ENCODE measurements at regions not wholly inside any gene's neighbourhood (a gene's known extent, or its start where the extent isn't known, plus 50 kb on each side); places are given as distances from the start of the nearest gene placed in this dataset.

DNA sequence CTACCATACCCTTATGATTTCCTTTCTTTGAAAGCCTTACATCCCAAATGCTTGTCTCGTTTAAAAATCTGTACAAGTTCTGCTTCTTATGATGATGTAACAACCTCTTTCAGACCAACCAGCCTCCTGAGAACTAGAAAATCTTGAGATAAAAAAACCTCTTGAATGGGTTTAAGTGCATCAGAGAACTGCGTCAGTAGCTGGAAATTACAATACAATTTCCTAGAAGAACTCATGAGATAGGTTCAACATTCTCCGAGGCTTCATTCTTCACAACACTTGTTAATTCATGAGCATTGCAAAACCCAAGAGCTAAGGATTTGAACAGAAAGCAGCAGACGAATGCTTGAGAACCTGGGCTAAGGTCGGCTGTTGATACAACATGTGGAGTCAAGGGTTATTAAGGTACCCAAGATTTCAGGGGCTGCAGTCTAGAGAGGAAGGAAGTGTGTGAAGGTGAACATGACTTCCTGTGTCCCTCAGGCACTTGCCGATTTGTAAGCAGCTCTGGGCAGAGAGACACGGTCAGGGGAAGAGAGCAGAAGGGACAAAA lies 286.0 kb downstream of the ICE1 start:
- H3K4me1 ChIP-seq (ENCODE audit: low read length): no peaks in the 10 kb centered on the region
- no peak for DNase-seq
- H3K9me2 ChIP-seq (replicated peaks; ENCODE audit: insufficient read depth, low read length): no peaks in the 10 kb centered on the region; the same call in 1 of the 2 replicates
- H3K4me3 ChIP-seq (ENCODE audit: low read length): no peak overlapping the region
- TF ChIP-seq, protein P1, sequence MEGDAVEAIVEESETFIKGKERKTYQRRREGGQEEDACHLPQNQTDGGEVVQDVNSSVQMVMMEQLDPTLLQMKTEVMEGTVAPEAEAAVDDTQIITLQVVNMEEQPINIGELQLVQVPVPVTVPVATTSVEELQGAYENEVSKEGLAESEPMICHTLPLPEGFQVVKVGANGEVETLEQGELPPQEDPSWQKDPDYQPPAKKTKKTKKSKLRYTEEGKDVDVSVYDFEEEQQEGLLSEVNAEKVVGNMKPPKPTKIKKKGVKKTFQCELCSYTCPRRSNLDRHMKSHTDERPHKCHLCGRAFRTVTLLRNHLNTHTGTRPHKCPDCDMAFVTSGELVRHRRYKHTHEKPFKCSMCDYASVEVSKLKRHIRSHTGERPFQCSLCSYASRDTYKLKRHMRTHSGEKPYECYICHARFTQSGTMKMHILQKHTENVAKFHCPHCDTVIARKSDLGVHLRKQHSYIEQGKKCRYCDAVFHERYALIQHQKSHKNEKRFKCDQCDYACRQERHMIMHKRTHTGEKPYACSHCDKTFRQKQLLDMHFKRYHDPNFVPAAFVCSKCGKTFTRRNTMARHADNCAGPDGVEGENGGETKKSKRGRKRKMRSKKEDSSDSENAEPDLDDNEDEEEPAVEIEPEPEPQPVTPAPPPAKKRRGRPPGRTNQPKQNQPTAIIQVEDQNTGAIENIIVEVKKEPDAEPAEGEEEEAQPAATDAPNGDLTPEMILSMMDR (IDR thresholded peaks at IDR 0.05; ENCODE audit: low read length): no peak
- TF ChIP-seq EZH2phosphoT487 (IDR thresholded peaks at IDR 0.05; ENCODE audit: low read length) (no peak), EZH2 (optimal IDR thresholded peaks at IDR 0.05; ENCODE audit: low read depth, low read length) (no peak)
- no peak overlapping the region for H3K9ac ChIP-seq (ENCODE audit: low read length)
- H3K27ac ChIP-seq (ENCODE audit: low read length): no peak overlapping the region
- H3K79me2 ChIP-seq (ENCODE audit: low read length): no peaks in the 10 kb centered on the region
- no peak overlapping the region for H3K4me2 ChIP-seq (ENCODE audit: low read depth, low read length)
- H4K20me1 ChIP-seq (ENCODE audit: insufficient read depth, low read length): no peaks in the 10 kb centered on the region
- H3K9me3 ChIP-seq (replicated peaks; ENCODE audit: insufficient read depth, low read length): no peaks in the 10 kb centered on the region
- H3K36me3 ChIP-seq (replicated peaks; ENCODE audit: insufficient read depth, low read length): no peaks in the 10 kb centered on the region
- no peaks in the 10 kb centered on the region for H3F3A ChIP-seq (ENCODE audit: insufficient read depth, low read length)
- H3K27me3 ChIP-seq (replicated peaks; ENCODE audit: insufficient read depth, low read length): no peaks in the 10 kb centered on the region
- H2AFZ ChIP-seq (ENCODE audit: low read length): no peak overlapping the region

DNA sequence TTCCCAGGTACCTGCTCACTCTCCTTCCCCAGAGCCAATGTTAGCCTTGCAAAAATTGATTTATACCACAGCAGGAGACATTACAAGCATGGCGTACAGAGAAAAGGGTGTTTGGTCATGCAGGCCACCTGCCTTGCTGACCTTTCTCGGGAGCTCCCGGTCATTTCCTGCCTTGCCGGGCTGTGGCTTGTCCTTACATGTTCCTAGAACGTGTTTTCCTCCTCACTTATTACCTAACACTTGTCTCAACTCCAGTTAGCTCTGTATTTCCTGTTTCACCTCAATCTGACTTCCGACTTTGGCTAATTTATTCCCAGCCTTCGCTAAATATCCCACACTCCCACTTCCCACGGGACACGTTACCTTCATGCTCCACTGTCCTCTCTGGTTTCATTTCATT lies 282.5 kb downstream of the ICE1 start:
- TF ChIP-seq EZH2 (optimal IDR thresholded peaks at IDR 0.05; ENCODE audit: low read depth, low read length) (no peak), EZH2phosphoT487 (IDR thresholded peaks at IDR 0.05; ENCODE audit: low read length) (no peak)
- TF ChIP-seq, protein P1 (IDR thresholded peaks at IDR 0.05; ENCODE audit: low read length): no peak
- Histone ChIP-seq H2AFZ (ENCODE audit: low read length) (no peak overlapping the region), H3K79me2 (ENCODE audit: low read length) (no peaks in the 10 kb centered on the region), H3K36me3 (replicated peaks; ENCODE audit: insufficient read depth, low read length) (no peaks in the 10 kb centered on the region), H3K27me3 (replicated peaks; ENCODE audit: insufficient read depth, low read length) (no peaks in the 10 kb centered on the region), H3K9me2 (replicated peaks; ENCODE audit: insufficient read depth, low read length) (no peaks in the 10 kb centered on the region; the same call in 1 of the 2 replicates), H3F3A (ENCODE audit: insufficient read depth, low read length) (no peaks in the 10 kb centered on the region), H3K4me3 (ENCODE audit: low read length) (no peak overlapping the region), H3K4me1 (ENCODE audit: low read length) (no peaks in the 10 kb centered on the region), H4K20me1 (ENCODE audit: insufficient read depth, low read length) (no peaks in the 10 kb centered on the region), H3K27ac (ENCODE audit: low read length) (no peak overlapping the region), H3K9ac (ENCODE audit: low read length) (no peak overlapping the region), H3K9me3 (replicated peaks; ENCODE audit: insufficient read depth, low read length) (no peaks in the 10 kb centered on the region), H3K4me2 (ENCODE audit: low read depth, low read length) (no peak overlapping the region)
- no peak for DNase-seq

DNA sequence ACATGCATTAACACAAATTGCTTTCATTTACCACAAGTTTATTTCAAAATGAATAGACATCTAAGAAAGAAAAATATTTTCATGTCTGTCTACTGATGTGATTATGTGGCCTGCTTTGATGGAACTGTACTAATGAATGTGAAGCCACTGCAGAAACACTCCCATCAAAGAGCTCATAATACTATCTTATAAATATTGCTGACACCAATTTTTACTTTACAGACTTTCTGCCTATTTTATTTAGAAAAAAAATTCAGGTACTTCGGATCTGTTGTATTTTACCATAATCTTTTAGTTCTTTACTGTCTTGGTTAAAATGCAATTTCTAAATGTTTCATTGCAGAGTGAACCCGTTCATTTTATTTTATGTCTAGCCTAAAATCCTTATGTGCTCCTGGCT lies 281.9 kb downstream of the ICE1 start:
- Histone ChIP-seq H4K20me1 (ENCODE audit: insufficient read depth, low read length) (no peaks in the 10 kb centered on the region), H3K4me2 (ENCODE audit: low read depth, low read length) (no peak overlapping the region), H3K79me2 (ENCODE audit: low read length) (no peaks in the 10 kb centered on the region), H3F3A (ENCODE audit: insufficient read depth, low read length) (no peaks in the 10 kb centered on the region), H3K4me3 (ENCODE audit: low read length) (no peak overlapping the region), H3K9me2 (replicated peaks; ENCODE audit: insufficient read depth, low read length) (no peaks in the 10 kb centered on the region; the same call in 1 of the 2 replicates), H3K4me1 (ENCODE audit: low read length) (no peaks in the 10 kb centered on the region), H3K36me3 (replicated peaks; ENCODE audit: insufficient read depth, low read length) (no peaks in the 10 kb centered on the region), H3K9me3 (replicated peaks; ENCODE audit: insufficient read depth, low read length) (no peaks in the 10 kb centered on the region), H3K27me3 (replicated peaks; ENCODE audit: insufficient read depth, low read length) (no peaks in the 10 kb centered on the region), H2AFZ (ENCODE audit: low read length) (no peak overlapping the region), H3K27ac (ENCODE audit: low read length) (no peak overlapping the region), H3K9ac (ENCODE audit: low read length) (no peak overlapping the region)
- no peak for DNase-seq
- TF ChIP-seq, protein P1 (IDR thresholded peaks at IDR 0.05; ENCODE audit: low read length): no peak
- TF ChIP-seq EZH2 (optimal IDR thresholded peaks at IDR 0.05; ENCODE audit: low read depth, low read length) (no peak), EZH2phosphoT487 (IDR thresholded peaks at IDR 0.05; ENCODE audit: low read length) (no peak)

Measured in MM.1S (cell line).